HG03159 (cell line): ENCODE measurements at regions not wholly inside any gene's neighbourhood (a gene's known extent, or its start where the extent isn't known, plus 50 kb on each side); places are given as distances from the start of the nearest gene placed in this dataset.

ENCODE experiments used
- ATAC-seq: cut with Tn5 transposase; IDR thresholded peaks from one replicate; pipeline ENCODE4 v1.9.1; 2021; ENCODE audit warnings: mild to moderate bottlenecking, moderate library complexity; ENCODE audit not compliant: unreplicated experiment

GRCh38 chr1:222301652-222302051 lies 246.3 kb downstream of the HHIPL2 start:
- ATAC-seq, result no peak

- ATAC-seq, result no peak
Observed at GRCh38 chr1:222299524-222299923, 248.4 kb downstream of the HHIPL2 start.

GRCh38 chr1:222290866-222291265 lies 257.0 kb downstream of the HHIPL2 start:
- no peak for ATAC-seq

- ATAC-seq, result no peak
Observed at GRCh38 chr1:222288053-222288452, 259.9 kb downstream of the HHIPL2 start.

GRCh38 chr1:222286011-222286410 lies 261.9 kb downstream of the HHIPL2 start:
- no peak for ATAC-seq

- ATAC-seq, result no peak
Observed at GRCh38 chr1:222285526-222285925, 262.4 kb downstream of the HHIPL2 start.

GRCh38 chr1:222284466-222284865 lies 263.4 kb downstream of the HHIPL2 start:
- ATAC-seq, result no peak

- no peak for ATAC-seq
Observed at GRCh38 chr1:222283147-222283768, 264.6 kb downstream of the HHIPL2 start.

GRCh38 chr1:222279591-222279990 lies 268.3 kb downstream of the HHIPL2 start:
- no peak for ATAC-seq

- no peak for ATAC-seq
Observed at GRCh38 chr1:222278501-222278900, 269.4 kb downstream of the HHIPL2 start.

- no peak for ATAC-seq
Observed at GRCh38 chr1:222275729-222276465, 272.0 kb downstream of the HHIPL2 start.

- no peak for ATAC-seq
Observed at GRCh38 chr1:222275001-222275728, 272.7 kb downstream of the HHIPL2 start.

- no peak for ATAC-seq
Observed at GRCh38 chr1:222266223-222267196, 281.4 kb downstream of the HHIPL2 start.

- no peak for ATAC-seq
Observed at GRCh38 chr1:222263791-222264190, 284.1 kb downstream of the HHIPL2 start.

- no peak for ATAC-seq
Observed at GRCh38 chr1:222257027-222257426, 290.9 kb downstream of the HHIPL2 start.

- no peak for ATAC-seq
Observed at GRCh38 chr1:222256058-222256457, 291.8 kb downstream of the HHIPL2 start.

GRCh38 chr1:222252788-222253187 lies 295.1 kb downstream of the HHIPL2 start:
- ATAC-seq, result no peak

- ATAC-seq, result no peak
Observed at GRCh38 chr1:222251847-222252246, 296.1 kb downstream of the HHIPL2 start.

- ATAC-seq, result no peak
Observed at GRCh38 chr1:222250376-222250775, 297.5 kb downstream of the HHIPL2 start.

GRCh38 chr1:222247811-222248310 lies 300.0 kb downstream of the HHIPL2 start:
- ATAC-seq, result no peak

GRCh38 chr1:222247081-222247480 lies 300.8 kb downstream of the HHIPL2 start:
- ATAC-seq, result no peak
